B cell (primary cell): ENCODE measurements at regions not wholly inside any gene's neighbourhood (a gene's known extent, or its start where the extent isn't known, plus 50 kb on each side); places are given as distances from the start of the nearest gene placed in this dataset. TPM values are rescaled to one million over a fixed set of nuclear protein-coding genes. Genes with fewer than 3 reads are reported as not detected.

ENCODE experiments used
- small RNA-seq: library from RNA; depleted of rRNA; stranded (forward); fragments of <200 nt; gene quantifications from one replicate; pipeline ENCODE3, GENCODE V24; 2012; ENCODE audit warnings: low replicate concordance, low read depth; ENCODE audit not compliant: insufficient read length

Small RNA genes in the stretch of these regions (small RNA-seq; reads per million reads assigned to genes)
- gene IGKV1OR2-11: not detected
- not detected for gene IGKV1OR2-6
- not detected for gene IGKV1OR2-9
- not detected for gene IGKV2OR2-8
- gene IGKV3OR2-5: not detected
